Esophagus squamous epithelium (tissue), 5 donors: ENCODE measurements at regions not wholly inside any gene's neighbourhood (a gene's known extent, or its start where the extent isn't known, plus 50 kb on each side); places are given as distances from the start of the nearest gene placed in this dataset.

Source experiments
- DNase-seq: peaks from one replicate; lab custom pipeline; 2025; lab: John Stamatoyannopoulos, UW
- H3K27ac ChIP-seq, 4 donors: fragments of 200-600 bp; sonication (generic); one replicate each; pipeline ENCODE4 v1.5.1; 2016 to 2019; ENCODE audit warnings: mild to moderate bottlenecking in 1 of 4
- H3K27me3 ChIP-seq, 4 donors: fragments of 200-600 bp; sonication (generic); 1 replicate in 3 of 4; 2 replicates in 1 of 4; pipeline versions ENCODE4 v1.5.1 to v1.6.0; 2017 to 2021; ENCODE audit warnings: antibody characterized with exemption in 1 of 4
- H3K36me3 ChIP-seq, 3 donors: fragments of 200-600 bp; sonication (generic); one replicate each; pipeline ENCODE4 v1.5.1; 2016 to 2019
- H3K4me1 ChIP-seq, 3 donors: fragments of 200-600 bp; sonication (generic); one replicate each; pipeline ENCODE4 v1.5.1; 2017 to 2019
- H3K4me3 ChIP-seq, 4 donors: fragments of 200-600 bp; sonication (generic); 1 replicate in 3 of 4; 2 replicates in 1 of 4; pipeline ENCODE4 v1.5.1; 2016 to 2019; ENCODE audit warnings: mild to moderate bottlenecking in 2 of 4, moderate library complexity in 1 of 4
- H3K9me3 ChIP-seq, 3 donors: fragments of 200-600 bp; sonication (generic); one replicate each; pipeline ENCODE4 v1.5.1; 2016 to 2019
- CTCF ChIP-seq, 6 experiments: fragments of 450-650 bp in 4 of 6; fragments of 200-600 bp in 2 of 6; sonication (generic) in 2 of 6; IDR thresholded peaks; one replicate each; pipeline ENCODE4 v1.5.1; 2016 to 2019; ENCODE audit warnings: antibody characterized with exemption in 6 of 6, mild to moderate bottlenecking in 4 of 6, moderate library complexity in 4 of 6
- POLR2A ChIP-seq, 4 donors: fragments of 450-650 bp; IDR thresholded peaks; one replicate each; pipeline ENCODE4 v1.6.1; 2017; ENCODE audit warnings: antibody characterized with exemption in 4 of 4, mild to moderate bottlenecking in 4 of 4, moderate library complexity in 3 of 4
- WGBS, 2 donors: methylation state at CpG; one replicate each; pipeline ENCODE4 v1.1.5; 2018; 5-methylcytosine and 5-hydroxymethylcytosine counted together
- intact Hi-C: fragments of 100-400 bp; cut with DNase I; formaldehyde crosslinking; loops from one replicate; pipeline ENCODE4 v1.15.0; 2022
- donor health status: DM: yes; HTN: yes; CAD: no.

- H3K4me1 ChIP-seq: peaks cover 0 to 3% (median 0%) of the 10 kb centered on the region in 3 donors
- intact Hi-C loops: no loop called here
- no peak for DNase-seq
- H3K4me3 ChIP-seq: no peak overlapping the region
- H3K27me3 ChIP-seq: no peaks in the 10 kb centered on the region
- no peaks in the 10 kb centered on the region for H3K36me3 ChIP-seq
- WGBS, 2 donors: 52 to 62% methylated on average over 2 of the region's 2 CpGs
- no peak overlapping the region for H3K27ac ChIP-seq
- no peaks in the 10 kb centered on the region for H3K9me3 ChIP-seq
- no peak for TF ChIP-seq CTCF (IDR thresholded peaks at IDR 0.05)
- no peak for TF ChIP-seq POLR2A (IDR thresholded peaks at IDR 0.05)
Observed at GRCh38 chr1:108067884-108068540, 103.0 kb upstream of the VAV3 start.

- WGBS, 2 donors: 40 to 82% methylated on average over 1 of the region's 1 CpG
Observed at GRCh38 chr1:108066808-108067207, 101.8 kb upstream of the VAV3 start.

GRCh38 chr1:108064255-108064654, 99.3 kb upstream of the VAV3 start:
- 93 to 98% methylated on average over 1 of the region's 1 CpG for WGBS, 2 donors
- no peak overlapping the region for H3K4me3 ChIP-seq
- no peaks in the 10 kb centered on the region for H3K4me1 ChIP-seq
- no peaks in the 10 kb centered on the region for H3K36me3 ChIP-seq
- no peak overlapping the region for H3K27ac ChIP-seq
- no peaks in the 10 kb centered on the region for H3K27me3 ChIP-seq
- H3K9me3 ChIP-seq: no peaks in the 10 kb centered on the region
- intact Hi-C loops: no loop called here
- no peak for DNase-seq
- TF ChIP-seq POLR2A (IDR thresholded peaks at IDR 0.05): no peak
- TF ChIP-seq CTCF (IDR thresholded peaks at IDR 0.05): no peak

More at GRCh38 chr1:108066808-108067207, 101.8 kb upstream of the VAV3 start:
- intact Hi-C loops: no loop called here
- DNase-seq: no peak
- H3K27ac ChIP-seq: no peak overlapping the region
- peaks cover 0 to 2% (median 0%) of the 10 kb centered on the region in 3 donors for H3K4me1 ChIP-seq
- no peaks in the 10 kb centered on the region for H3K27me3 ChIP-seq
- H3K36me3 ChIP-seq: no peaks in the 10 kb centered on the region
- TF ChIP-seq POLR2A (IDR thresholded peaks at IDR 0.05): no peak
- H3K4me3 ChIP-seq: no peak overlapping the region
- H3K9me3 ChIP-seq: no peaks in the 10 kb centered on the region

GRCh38 chr1:108063703-108064102, 98.7 kb upstream of the VAV3 start:
- WGBS, 2 donors: 50 to 84% methylated on average over 1 of the region's 1 CpG
- no peaks in the 10 kb centered on the region for H3K27me3 ChIP-seq
- intact Hi-C loops: no loop called here
- TF ChIP-seq POLR2A (IDR thresholded peaks at IDR 0.05) (no peak), CTCF (IDR thresholded peaks at IDR 0.05) (no peak)
- H3K4me3 ChIP-seq: no peak overlapping the region
- no peaks in the 10 kb centered on the region for H3K36me3 ChIP-seq
- H3K9me3 ChIP-seq: no peaks in the 10 kb centered on the region
- H3K27ac ChIP-seq: no peak overlapping the region
- no peaks in the 10 kb centered on the region for H3K4me1 ChIP-seq
- DNase-seq: no peak

- H3K9me3 ChIP-seq: no peaks in the 10 kb centered on the region
- H3K4me1 ChIP-seq: no peaks in the 10 kb centered on the region
- intact Hi-C loops: no loop called here
- DNase-seq: no peak
- no peaks in the 10 kb centered on the region for H3K27me3 ChIP-seq
- no peak overlapping the region for H3K27ac ChIP-seq
- no peaks in the 10 kb centered on the region for H3K36me3 ChIP-seq
- H3K4me3 ChIP-seq: no peak overlapping the region
- WGBS, 2 donors: 48 to 51% methylated on average over 2 of the region's 2 CpGs
- no peak for TF ChIP-seq POLR2A (IDR thresholded peaks at IDR 0.05)
- TF ChIP-seq CTCF (IDR thresholded peaks at IDR 0.05): no peak
Observed at GRCh38 chr1:108059945-108060344, 95.0 kb upstream of the VAV3 start.
